SJSA1 (cell line): ENCODE measurements at regions not wholly inside any gene's neighbourhood (a gene's known extent, or its start where the extent isn't known, plus 50 kb on each side); places are given as distances from the start of the nearest gene placed in this dataset.
"Not testable (repeated sequence)": the region's sequence is repeated elsewhere in the genome, so short reads cannot be mapped to it uniquely, and the experiment has no call there.

Source experiments
- DNase-seq, 2 experiments: peaks; one replicate each; pipeline ENCODE4 v3.0.0-alpha.2; 2015 to 2020; ENCODE audit warnings: low spot score in 2 of 2, low read depth in 1 of 2
- H3K27ac ChIP-seq: fragments of 250-450 bp; sonication (Bioruptor Pico); 2 replicates; pipeline ENCODE4 v1.5.1; 2020; ENCODE audit warnings: mild to moderate bottlenecking, moderate library complexity
- H3K27me3 ChIP-seq: fragments of 250-450 bp; sonication (Bioruptor Pico); replicated peaks from 2 replicates; pipeline ENCODE4 v1.5.1; 2020; ENCODE audit warnings: mild to moderate bottlenecking, moderate library complexity
- H3K36me3 ChIP-seq: fragments of 250-450 bp; sonication (Bioruptor Pico); 2 replicates; pipeline ENCODE4 v1.5.1; 2020; ENCODE audit warnings: mild to moderate bottlenecking
- H3K4me1 ChIP-seq: fragments of 250-450 bp; sonication (Bioruptor Pico); replicated peaks from 2 replicates; pipeline ENCODE4 v1.6.1; 2021; ENCODE audit warnings: mild to moderate bottlenecking
- H3K4me3 ChIP-seq: fragments of 250-450 bp; sonication (Bioruptor Pico); 2 replicates; pipeline ENCODE4 v1.5.1; 2020; ENCODE audit warnings: mild to moderate bottlenecking
- H3K9me3 ChIP-seq: fragments of 250-450 bp; sonication (Bioruptor Pico); replicated peaks from 2 replicates; pipeline ENCODE4 v1.5.1; 2020; ENCODE audit warnings: mild to moderate bottlenecking

GRCh38 chrX:114028907-114029662 lies 554.8 kb upstream of the HTR2C start:
- Histone ChIP-seq H3K4me1 (no peaks in the 10 kb centered on the region), H3K36me3 (no peaks in the 10 kb centered on the region), H3K9me3 (no peaks in the 10 kb centered on the region), H3K27me3 (no peaks in the 10 kb centered on the region), H3K27ac (no peak overlapping the region), H3K4me3 (no peak overlapping the region)
- no peak for DNase-seq

GRCh38 chrX:114017086-114017485 lies 566.8 kb upstream of the HTR2C start:
- no peak overlapping the region for H3K4me3 ChIP-seq
- no peaks in the 10 kb centered on the region for H3K27me3 ChIP-seq
- no peaks in the 10 kb centered on the region for H3K4me1 ChIP-seq
- no peak for DNase-seq
- no peaks in the 10 kb centered on the region for H3K9me3 ChIP-seq
- no peak overlapping the region for H3K27ac ChIP-seq
- H3K36me3 ChIP-seq = no peaks in the 10 kb centered on the region

GRCh38 chrX:114015966-114016365 lies 567.9 kb upstream of the HTR2C start:
- Histone ChIP-seq H3K4me1 (no peaks in the 10 kb centered on the region), H3K36me3 (no peaks in the 10 kb centered on the region), H3K27ac (no peak overlapping the region), H3K27me3 (no peaks in the 10 kb centered on the region), H3K9me3 (no peaks in the 10 kb centered on the region), H3K4me3 (no peak overlapping the region)
- no peak for DNase-seq

GRCh38 chrX:114006664-114007063 lies 577.2 kb upstream of the HTR2C start:
- Histone ChIP-seq H3K27ac (no peak overlapping the region), H3K36me3 (no peaks in the 10 kb centered on the region), H3K9me3 (no peaks in the 10 kb centered on the region), H3K27me3 (no peaks in the 10 kb centered on the region), H3K4me1 (no peaks in the 10 kb centered on the region), H3K4me3 (no peak overlapping the region)
- no peak for DNase-seq

- Histone ChIP-seq H3K27me3 (no peaks in the 10 kb centered on the region), H3K4me1 (no peaks in the 10 kb centered on the region), H3K27ac (no peak overlapping the region), H3K9me3 (no peaks in the 10 kb centered on the region), H3K36me3 (no peaks in the 10 kb centered on the region), H3K4me3 (no peak overlapping the region)
- no peak for DNase-seq
Measured at GRCh38 chrX:113996781-113997180, 587.1 kb upstream of the HTR2C start.

- H3K27ac ChIP-seq, H3K27me3 ChIP-seq, H3K4me3 ChIP-seq, H3K4me1 ChIP-seq, H3K36me3 ChIP-seq, H3K9me3 ChIP-seq, DNase-seq: not testable (repeated sequence)
Measured at GRCh38 chrX:113991720-113992119, 592.2 kb upstream of the HTR2C start.

GRCh38 chrX:113990669-113991068 lies 593.2 kb upstream of the HTR2C start:
- not testable (repeated sequence) for DNase-seq

GRCh38 chrX:113988315-113988935 lies 595.5 kb upstream of the HTR2C start:
- not testable (repeated sequence) for H3K4me3 ChIP-seq, H3K4me1 ChIP-seq, H3K9me3 ChIP-seq, H3K27me3 ChIP-seq, H3K27ac ChIP-seq, H3K36me3 ChIP-seq, DNase-seq

More at GRCh38 chrX:113990669-113991068, 593.2 kb upstream of the HTR2C start:
- not testable (repeated sequence) for H3K4me1 ChIP-seq, H3K4me3 ChIP-seq, H3K9me3 ChIP-seq, H3K27me3 ChIP-seq, H3K36me3 ChIP-seq, H3K27ac ChIP-seq

- DNase-seq = no peak
- H3K27me3 ChIP-seq = no peaks in the 10 kb centered on the region
- no peaks in the 10 kb centered on the region for H3K9me3 ChIP-seq
- no peaks in the 10 kb centered on the region for H3K36me3 ChIP-seq
- no peak overlapping the region for H3K27ac ChIP-seq
- no peaks in the 10 kb centered on the region for H3K4me1 ChIP-seq
- H3K4me3 ChIP-seq = no peak overlapping the region
Measured at GRCh38 chrX:113986427-113986826, 597.5 kb upstream of the HTR2C start.

- Histone ChIP-seq H3K36me3 (no peaks in the 10 kb centered on the region), H3K27me3 (no peaks in the 10 kb centered on the region), H3K4me3 (no peak overlapping the region), H3K27ac (no peak overlapping the region), H3K9me3 (no peaks in the 10 kb centered on the region), H3K4me1 (no peaks in the 10 kb centered on the region)
- DNase-seq = no peak
Measured at GRCh38 chrX:113982766-113983165, 601.1 kb upstream of the HTR2C start.

GRCh38 chrX:113980953-113981352 lies 602.9 kb upstream of the HTR2C start:
- H3K9me3 ChIP-seq = no peaks in the 10 kb centered on the region
- H3K27ac ChIP-seq = no peak overlapping the region
- H3K27me3 ChIP-seq = no peaks in the 10 kb centered on the region
- H3K4me1 ChIP-seq = no peaks in the 10 kb centered on the region
- no peaks in the 10 kb centered on the region for H3K36me3 ChIP-seq
- DNase-seq = no peak
- no peak overlapping the region for H3K4me3 ChIP-seq

GRCh38 chrX:113977887-113978286 lies 606.0 kb upstream of the HTR2C start:
- no peak for DNase-seq
- Histone ChIP-seq H3K9me3 (no peaks in the 10 kb centered on the region), H3K4me1 (no peaks in the 10 kb centered on the region), H3K36me3 (no peaks in the 10 kb centered on the region), H3K27ac (no peak overlapping the region), H3K4me3 (no peak overlapping the region), H3K27me3 (no peaks in the 10 kb centered on the region)

- Histone ChIP-seq H3K9me3 (no peaks in the 10 kb centered on the region), H3K27ac (no peak overlapping the region), H3K4me3 (no peak overlapping the region), H3K36me3 (no peaks in the 10 kb centered on the region), H3K27me3 (no peaks in the 10 kb centered on the region), H3K4me1 (no peaks in the 10 kb centered on the region)
- no peak for DNase-seq
Measured at GRCh38 chrX:113975441-113975840, 608.4 kb upstream of the HTR2C start.

GRCh38 chrX:113974881-113975280 lies 609.0 kb upstream of the HTR2C start:
- H3K4me3 ChIP-seq = no peak overlapping the region
- no peaks in the 10 kb centered on the region for H3K27me3 ChIP-seq
- H3K36me3 ChIP-seq = no peaks in the 10 kb centered on the region
- H3K27ac ChIP-seq = no peak overlapping the region
- DNase-seq = no peak
- no peaks in the 10 kb centered on the region for H3K4me1 ChIP-seq
- no peaks in the 10 kb centered on the region for H3K9me3 ChIP-seq

- Histone ChIP-seq H3K4me3 (no peak overlapping the region), H3K27me3 (no peaks in the 10 kb centered on the region), H3K9me3 (no peaks in the 10 kb centered on the region), H3K4me1 (no peaks in the 10 kb centered on the region), H3K36me3 (no peaks in the 10 kb centered on the region), H3K27ac (no peak overlapping the region)
- DNase-seq = no peak
Measured at GRCh38 chrX:113973706-113974105, 610.2 kb upstream of the HTR2C start.
